Activated CD4-positive, CD25-positive, alpha-beta regulatory T cell treated with anti-CD3 and anti-CD28 coated beads, Interleukin-2, amount 50 U/mL, for 24 hours (primary cell): ENCODE measurements at regions not wholly inside any gene's neighbourhood (a gene's known extent, or its start where the extent isn't known, plus 50 kb on each side); places are given as distances from the start of the nearest gene placed in this dataset.
A peak's percentile ranks its signal among the peaks of the same experiment; 100 is the strongest.
"Not testable (repeated sequence)": the region's sequence is repeated elsewhere in the genome, so short reads cannot be mapped to it uniquely, and the experiment has no call there.

Source experiments
- ATAC-seq, 2 donors: fragments of 150-1000 bp; cut with Tn5 transposase; one replicate each; pipeline ENCODE4 v1.10.0; 2021; ENCODE audit warnings: mild to moderate bottlenecking in 1 of 2, moderate library complexity in 1 of 2

DNA sequence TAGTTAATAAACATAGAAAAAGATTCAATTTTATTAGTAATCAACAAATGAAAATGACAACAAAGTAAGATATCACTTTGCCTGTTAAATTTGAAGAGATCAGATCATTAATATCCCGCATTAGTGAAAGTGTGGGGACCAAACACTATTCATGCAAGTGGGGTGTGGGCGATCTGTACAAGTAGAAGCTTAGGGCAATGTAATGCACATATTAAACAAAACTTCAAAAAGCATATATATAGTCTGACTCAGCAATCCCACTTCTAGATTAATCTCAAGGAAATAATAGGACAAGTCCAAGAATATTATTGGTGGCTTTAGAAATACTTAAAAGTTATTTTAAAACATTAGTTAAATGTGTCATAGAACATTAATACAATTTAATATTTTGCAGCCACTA lies 188.5 kb downstream of the LRRC70 start:
- ATAC-seq = no peak

DNA sequence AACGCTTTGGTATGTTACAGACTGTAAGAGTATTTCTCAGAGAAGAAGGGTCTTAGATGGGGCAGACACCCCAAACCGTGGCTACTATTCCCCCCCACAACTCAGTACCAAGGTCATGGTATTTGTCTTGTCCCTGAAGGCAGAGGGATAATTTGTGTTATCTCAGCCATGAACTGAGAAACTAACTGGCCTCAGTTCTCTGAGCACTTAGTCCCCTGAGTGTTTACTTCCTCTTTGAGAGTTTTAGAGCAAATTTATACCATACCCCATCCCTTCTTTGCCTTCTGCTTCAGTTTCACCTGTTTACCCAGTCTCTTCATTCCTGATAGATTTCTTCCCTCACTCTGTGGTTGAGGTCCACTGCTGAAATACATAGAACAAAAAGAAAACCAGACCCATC lies 183.9 kb downstream of the LRRC70 start:
- ATAC-seq = no peak

DNA sequence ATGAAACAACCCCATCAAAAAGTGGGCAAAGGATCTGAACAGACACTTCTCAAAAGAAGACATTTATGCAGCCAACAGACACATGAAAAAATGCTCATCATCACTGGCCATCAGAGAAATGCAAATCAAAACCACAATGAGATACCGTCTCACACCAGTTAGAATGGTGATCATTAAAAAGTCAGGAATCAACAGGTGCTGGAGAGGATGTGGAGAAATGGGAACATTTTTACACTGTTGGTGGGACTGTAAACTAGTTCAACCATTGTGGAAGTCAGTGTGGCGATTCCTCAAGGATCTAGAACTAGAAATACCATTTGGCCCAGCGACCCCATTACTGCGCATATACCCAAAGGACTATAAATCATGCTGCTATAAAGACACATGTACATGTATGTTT lies 179.1 kb downstream of the LRRC70 start:
- not testable (repeated sequence) for ATAC-seq

DNA sequence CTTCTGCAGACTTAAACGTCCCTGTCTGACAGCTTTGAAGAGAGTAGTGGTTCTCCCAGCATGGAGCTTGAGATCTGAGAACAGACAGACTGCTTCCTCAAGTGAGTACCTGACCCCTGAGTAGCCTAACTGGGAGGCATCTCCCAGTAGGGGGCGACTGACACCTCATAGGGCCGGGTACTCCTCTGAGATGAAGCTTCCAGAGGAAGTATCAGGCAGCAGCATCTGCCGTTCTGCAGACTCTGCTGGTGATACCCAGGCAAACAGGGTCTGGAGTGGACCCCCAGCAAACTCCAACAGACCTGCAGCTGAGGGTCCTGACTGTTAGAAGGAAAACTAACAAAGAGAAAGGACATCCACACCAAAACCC lies 174.4 kb downstream of the LRRC70 start:
- not testable (repeated sequence) for ATAC-seq

DNA sequence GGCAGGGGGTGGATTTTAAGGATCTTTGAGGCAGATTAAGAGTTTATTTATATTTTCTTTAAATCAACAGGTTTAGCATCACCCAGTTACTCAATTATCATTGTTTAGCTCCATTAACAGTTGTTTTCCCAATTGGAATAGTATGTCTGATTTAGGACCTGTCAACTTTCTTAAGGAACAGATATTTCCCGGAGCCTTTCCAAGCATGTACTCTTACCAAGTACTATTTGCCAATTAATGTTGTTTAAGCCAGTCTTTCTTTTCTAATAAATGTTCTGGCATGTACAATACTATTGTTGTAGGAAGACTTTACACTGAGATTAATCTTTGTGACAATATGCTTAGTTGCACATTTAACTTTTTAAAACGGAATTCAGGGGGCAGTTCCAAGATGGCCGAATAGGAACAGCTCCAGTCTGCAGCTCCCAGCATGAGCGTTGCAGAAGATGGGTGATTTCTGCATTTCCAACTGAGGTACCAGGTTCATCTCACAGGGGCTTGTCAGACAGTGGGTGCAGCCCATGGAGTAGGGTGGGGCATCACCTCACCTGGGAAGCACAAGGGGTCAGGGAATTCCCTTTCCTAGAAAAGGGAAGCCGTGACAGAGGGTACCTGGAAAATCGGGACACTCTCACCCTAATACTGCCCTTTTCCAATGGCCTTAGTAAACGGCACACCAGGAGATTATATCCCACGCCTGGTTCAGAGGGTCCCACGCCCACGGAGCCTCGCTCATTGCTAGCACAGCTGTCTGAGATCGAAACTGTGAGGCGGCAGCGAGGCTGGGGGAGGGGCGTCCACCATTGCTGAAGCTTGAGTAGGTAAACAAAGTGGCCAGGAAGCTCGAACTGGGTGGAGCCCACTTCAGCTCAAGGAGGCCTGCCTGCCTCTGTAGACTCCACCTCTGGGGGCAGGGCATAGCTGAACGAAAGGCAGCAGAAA lies 173.7 kb downstream of the LRRC70 start:
- not testable (repeated sequence) for ATAC-seq

DNA sequence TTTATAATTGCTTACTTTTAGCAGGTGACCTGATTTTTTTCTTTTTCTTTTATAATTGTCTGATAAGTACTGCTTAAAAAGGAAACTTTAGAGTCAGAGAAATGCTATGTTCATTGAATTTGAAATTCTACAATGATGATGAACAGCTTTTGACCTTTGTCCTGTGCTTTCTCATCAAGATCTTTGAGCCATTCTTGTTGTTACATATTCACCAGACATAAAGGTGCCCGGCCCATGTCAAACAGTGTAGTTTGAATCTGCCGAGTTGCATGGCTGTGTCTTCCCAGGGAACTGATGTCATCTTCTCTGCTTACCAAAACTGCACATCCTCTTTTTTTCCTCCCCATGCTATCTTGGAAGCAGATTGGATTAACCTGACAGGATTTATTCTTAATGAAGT lies 163.6 kb downstream of the LRRC70 start:
- no peak for ATAC-seq

DNA sequence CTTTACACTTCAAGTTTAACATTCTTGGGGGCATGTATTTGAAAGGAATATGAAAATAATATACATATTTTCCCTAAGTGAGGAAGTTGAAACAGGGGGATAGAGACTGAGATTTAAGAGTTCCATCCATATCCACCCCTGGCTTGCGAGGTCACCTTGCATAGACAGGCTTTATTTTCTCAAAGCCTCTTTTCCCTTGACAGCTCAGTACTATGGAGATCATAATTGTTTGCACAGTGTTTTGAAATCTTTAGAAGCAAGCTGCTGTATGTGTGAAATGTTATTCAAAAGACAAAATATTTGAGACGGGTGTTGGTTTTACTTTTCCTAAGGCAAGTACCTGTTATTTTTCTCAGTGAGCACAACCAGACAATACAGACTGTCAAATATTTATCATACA lies 163.1 kb downstream of the LRRC70 start:
- ATAC-seq = no peak

DNA sequence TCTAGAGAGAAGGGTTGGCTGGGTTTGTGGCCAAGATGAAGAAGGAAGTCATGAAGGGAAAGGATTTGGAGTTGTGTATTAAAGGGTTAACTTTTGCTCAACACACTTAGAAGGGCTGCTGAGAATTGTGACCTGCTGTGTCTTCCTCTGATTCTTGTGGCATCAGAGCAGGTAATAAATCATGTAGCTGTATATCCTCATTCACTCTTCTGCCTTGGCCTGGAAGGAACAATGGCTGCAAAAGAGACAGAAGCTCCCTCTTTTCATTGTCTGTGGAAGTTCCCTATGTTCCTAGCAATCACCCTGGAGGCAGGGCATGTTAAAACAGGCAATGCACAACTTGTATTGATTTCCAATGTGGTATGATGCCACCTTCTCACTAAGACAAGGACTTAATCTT lies 159.1 kb downstream of the LRRC70 start:
- ATAC-seq = no peak

DNA sequence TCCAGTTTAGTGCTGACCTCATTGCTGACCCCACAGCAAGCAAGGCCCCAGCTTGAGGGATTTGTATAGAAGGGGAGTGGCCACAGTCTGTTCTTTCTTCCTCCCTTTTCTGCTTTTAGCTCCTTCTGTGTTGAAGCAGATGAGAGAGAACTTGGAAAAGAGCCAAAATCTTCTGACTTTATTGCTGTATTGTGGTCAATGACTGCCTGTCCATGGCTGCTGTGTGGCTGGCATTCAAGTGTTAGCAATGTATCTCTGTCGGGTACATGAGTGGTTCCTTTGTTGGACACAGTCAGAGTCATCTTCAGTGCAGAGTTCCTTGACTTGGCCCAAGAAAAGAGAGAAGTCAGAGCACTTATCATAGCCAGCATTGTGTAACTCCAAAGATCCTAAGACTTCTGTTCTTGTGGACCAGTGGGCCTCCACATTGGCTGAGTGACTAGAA lies 154.1 kb downstream of the LRRC70 start:
- ATAC-seq = no peak

DNA sequence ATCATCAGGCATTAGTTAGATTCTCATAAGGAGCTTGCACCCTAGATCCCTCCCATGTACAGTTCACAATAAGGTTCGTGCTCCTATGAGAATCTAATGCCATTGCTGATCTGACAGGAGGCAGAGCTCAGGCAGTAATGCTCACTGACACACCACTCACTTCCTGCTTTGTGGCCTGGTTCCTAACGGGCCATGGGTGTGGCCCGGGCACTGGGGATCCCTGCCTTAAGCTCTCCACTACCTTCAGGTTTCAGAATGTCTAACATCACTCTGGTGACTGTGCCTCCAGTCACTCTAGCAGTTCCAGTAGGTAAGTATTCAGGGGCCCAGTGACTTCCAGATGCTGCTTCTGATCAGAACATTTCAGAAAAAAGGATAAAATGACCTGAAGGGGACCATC lies 152.4 kb downstream of the LRRC70 start:
- ATAC-seq = no peak

DNA sequence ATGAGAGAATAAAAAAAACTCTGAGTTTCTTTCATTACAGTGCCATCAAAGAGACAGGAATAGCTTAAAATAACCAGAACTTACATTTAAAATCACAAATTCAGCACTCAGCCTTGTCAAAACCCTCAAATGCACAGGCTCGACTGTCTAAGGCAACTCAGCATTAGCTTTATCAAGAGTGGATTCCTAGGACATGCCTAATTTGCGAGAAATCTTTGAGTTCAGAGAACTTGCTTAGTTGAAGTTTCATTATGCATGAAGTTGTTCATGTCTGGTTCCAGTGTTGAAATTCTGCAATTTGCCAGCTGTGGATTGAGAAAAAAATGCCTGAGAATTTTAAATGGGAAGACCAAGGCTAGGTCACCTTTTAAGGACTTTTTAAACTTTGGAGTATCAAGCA lies 151.1 kb downstream of the LRRC70 start:
- ATAC-seq = no peak

DNA sequence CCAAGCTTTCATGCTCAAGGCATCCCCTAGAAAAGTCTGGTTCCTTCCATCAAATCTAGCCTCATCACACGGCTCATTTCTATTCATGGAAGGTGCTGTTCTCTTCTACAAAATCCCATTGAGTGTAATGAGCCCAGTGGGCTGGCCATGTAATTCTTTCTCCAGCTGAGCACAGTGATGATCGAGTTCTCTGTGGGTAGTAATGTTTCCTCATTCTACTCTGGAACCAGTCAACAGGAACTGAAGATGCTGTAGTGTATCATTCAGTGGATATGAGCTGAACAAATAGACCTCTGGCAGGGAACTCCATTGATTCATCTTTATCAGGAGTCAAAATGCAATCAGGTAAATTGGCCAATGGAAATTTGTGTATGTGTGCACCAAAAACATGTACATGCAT lies 149.2 kb downstream of the LRRC70 start:
- no peak for ATAC-seq

DNA sequence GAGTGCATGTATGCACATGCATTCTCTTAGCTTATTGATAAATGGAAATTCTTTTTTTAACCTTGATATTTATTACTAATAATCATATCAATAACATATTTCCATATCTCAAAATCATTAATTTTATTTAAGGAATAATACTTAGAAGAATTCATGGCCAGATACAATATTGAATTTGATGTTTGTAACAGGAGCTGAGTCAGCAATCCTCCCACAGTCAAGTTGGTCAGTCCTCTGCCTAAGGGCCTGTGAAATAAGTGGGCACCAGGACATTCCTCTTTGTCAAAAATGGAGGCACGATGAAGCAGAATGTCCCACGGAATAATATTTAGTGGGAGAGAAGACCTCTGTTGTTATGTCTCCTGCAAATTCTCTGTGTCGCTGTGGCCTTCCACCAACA lies 148.6 kb downstream of the LRRC70 start:
- ATAC-seq = no peak

DNA sequence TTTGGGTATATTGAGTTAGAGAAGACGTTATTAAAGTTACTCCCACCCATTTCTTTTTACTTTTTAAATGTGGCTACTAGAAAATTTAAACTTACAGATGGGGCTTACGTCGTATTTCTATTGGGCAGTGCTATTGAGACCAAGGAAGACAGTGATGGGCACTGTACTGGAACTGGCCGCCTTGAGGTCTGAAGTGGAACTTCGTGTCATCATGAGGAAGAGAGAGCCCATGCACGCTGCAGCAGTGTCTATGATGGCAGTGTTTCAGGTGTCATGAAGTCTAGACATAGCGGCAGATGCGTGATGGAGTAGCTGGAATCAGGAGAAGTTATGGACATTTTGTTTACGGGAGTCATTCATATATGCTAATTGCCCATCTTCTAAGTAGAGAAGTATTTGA lies 143.7 kb downstream of the LRRC70 start:
- no peak for ATAC-seq

DNA sequence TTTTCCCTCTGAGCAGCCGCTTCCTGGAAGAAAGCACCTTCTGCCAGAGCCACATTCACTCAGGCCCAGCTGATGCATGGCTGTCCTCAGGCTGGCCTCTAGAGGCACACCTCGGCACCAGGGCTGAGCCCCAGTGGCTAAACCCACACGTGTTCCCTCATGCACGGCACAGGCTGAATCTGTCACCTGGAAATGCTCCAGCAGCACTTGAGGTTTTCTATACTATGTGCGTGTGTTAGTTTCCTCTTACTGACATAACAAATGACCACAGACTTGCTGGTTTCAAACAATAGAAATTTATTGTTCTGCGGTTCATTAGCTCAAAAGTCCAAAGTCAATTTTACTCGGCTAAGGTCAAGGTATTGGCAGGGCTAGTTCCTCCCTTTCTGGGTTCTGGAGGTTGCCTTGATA lies 141.4 kb downstream of the LRRC70 start:
- peak; percentile 38 to 45 for ATAC-seq

DNA sequence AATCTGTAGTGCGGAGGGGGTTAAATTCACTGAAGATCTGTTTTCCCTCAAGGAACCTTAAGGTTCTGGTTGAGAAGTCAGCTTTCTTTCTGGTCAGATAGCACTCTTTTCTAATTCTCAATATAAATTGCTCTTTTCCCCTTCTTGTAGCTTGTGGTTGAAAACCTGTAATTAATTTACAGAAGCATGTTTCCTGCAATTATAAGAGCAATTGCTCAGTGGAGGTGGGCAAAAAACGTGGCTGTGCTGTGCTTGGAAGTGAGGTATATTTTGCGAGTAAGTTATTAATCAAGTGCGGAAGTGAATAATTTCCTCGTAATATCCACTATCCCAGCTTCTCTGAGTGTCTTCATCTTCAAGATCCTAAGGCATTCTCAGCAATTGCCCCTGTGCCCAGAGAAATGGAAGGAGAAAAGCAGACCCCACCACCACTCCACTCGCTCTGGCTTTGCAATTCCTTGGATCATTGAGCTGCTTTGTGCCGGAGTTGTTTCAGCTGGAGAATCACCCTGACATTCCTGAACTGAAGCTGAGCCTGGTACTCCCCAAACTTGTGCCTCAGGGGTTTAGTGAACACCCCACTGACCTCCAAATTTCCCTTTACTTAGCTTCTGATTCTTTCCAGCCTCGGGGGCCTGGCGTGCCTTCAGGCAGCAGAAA lies 140.6 kb downstream of the LRRC70 start:
- ATAC-seq = no peak

DNA sequence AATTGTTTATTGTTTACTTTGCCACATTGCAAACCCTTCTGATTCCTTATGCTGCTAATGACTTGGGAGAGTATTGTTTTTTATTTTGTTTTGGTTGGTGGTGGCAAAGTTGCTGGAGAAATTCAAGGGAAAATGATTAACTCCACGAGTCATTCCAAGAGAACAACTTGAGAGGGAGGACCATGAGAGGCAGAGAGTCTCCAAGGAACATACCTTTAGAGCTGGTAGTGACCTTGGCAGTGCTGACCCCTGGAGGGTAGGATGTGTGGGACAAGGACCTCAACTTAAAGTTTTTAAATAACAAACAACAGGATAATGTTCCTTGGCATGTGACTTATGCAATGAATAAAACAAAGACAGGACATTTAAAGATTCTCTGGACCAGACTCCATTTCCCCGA lies 139.7 kb downstream of the LRRC70 start:
- no peak for ATAC-seq

DNA sequence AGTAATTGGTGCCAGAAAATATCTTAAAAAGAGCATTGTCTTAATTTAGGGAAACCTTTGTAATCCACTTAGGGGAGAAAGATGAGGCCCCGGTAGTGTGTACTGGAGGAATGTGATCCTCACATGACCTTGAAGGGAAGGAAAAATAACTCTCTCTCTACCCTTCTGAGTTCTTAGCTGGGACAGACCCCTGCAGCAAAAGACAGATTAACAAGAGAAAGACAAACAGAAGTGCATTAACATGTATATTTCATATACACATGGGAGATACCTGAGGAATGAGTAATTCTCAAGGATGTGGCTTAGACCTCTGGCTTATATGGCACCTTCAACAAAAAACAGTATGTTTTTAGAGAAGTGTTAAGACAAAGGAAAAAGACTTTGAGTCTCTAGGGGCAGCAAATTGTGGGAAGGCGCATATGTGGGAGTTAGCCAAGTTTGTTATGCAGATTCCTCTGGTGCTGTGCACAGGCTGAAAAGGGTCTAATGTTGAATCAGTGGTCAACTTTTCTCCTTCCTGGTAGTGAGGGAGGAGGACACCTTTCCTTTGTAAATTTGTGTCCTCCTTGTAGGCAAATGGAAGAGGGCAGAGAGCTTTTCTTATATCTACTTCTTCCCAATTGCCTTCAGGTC lies 138.8 kb downstream of the LRRC70 start:
- ATAC-seq = no peak

DNA sequence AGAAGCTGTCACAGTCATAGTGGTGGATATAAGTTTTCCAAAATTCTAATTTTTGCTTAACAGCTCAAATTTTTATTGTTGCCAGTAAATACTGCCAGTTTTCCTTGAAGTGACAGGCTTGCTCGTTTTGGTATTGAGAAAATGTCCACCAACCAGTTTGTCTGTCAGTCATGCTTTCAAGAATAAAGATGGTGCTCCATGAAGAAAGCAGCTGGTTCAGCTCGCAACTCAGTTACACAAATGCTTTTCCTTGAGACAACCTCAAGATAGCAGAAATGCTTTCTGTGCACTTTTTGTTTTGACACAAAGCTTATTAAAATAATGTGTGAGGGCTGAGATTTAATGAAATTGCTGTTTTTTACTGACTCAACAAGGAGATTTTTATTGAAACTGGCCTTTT lies 135.7 kb downstream of the LRRC70 start:
- no peak for ATAC-seq

DNA sequence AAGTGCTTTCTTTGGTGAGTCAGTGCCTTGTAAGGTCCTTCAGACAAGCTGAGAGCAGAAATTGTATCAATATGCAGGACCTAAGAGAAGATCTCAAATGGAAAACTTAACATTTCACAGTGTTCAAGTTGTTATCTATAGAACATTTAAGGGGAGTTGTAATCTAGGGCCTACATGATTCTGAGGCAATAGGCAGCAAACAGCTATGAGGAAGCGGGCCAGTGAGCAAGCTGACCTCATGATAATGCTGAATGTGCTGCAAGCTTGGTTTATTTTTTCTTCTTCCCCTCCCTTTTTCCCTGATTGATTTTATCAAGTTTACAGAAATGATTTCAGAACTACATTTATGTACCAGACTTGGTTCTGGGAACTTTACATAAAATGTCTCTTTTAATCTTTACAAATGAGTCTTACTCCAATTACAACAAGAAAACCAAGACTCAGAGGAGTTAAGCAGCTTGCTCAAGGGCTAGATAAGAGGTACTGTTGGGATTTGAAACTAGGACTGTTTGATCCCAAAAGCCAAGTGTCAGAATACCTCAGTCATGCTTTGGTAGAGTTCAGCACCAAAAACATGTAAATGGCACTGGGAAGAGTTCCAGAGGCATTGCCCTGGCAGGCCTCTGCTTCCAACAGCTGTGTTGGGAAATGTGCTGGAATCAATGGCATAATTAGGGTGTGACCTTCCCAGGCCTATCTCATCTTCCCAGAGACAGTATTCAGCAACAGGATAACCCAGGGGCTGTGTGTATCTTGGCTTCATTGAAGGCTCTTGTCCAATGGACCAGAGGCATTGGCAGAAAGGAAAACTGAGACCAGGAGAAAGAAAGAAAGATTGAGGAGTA lies 130.1 kb downstream of the LRRC70 start:
- no peak for ATAC-seq

DNA sequence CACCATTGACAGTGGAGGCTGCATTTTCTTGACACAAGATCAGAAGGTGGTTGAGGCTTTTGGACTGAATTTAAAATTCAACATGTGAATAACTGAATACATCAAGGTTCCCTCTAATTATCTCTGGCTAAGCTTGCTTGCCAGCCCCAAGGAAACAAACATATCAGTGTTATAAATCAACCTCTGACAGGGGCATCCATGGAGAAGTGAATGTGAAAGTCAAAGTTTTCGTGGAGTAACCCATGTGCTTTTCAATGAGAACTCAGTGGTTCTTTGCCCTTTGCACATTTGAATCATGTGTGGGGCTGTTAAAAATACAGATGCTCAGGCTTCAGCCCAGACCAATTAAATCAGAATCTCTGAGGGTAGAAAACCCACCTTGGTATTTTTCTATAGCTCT lies 128.9 kb downstream of the LRRC70 start:
- ATAC-seq = no peak

DNA sequence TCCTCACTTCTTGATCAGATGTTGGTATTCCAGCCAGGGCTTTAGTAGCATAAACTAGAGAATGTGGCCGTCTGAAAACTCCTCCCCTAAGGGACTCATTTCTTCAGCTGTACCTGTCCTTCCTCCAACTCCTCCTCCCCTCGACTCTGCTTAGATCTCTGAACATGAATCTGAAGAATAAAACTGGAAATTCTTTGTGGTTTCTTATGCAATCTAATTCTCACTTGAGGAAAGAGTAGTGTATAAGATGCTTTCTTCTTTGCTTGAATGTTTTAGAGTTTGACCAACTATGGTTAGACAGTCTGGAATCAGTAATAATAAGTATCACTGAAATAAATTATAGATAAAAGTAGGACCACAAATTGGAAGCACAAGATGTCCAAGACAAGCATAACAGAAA lies 128.5 kb downstream of the LRRC70 start:
- ATAC-seq = no peak

DNA sequence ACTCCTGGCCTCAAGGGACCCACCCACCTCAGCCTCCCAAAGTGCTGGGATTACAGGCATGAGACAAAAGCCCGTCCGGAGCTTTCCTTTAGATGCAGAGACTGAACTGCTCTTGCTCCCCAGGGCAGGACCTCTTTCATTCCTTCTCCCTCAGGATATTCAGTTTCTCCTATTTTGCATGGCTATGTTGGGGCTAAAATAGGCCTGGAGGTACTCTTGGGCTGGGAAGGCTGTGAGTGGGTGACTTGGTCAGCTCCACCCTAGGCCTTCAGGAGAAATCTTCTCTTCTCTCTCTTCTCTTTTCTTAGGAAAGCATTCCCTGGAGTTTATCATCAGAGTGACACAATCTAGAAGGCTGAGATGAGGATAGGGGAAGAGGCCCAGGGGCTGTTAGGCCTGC lies 126.4 kb downstream of the LRRC70 start:
- ATAC-seq = no peak
